ENCODE measurements at regions not wholly inside any gene's neighbourhood (a gene's known extent, or its start where the extent isn't known, plus 50 kb on each side); places are given as distances from the start of the nearest gene placed in this dataset.

GRCh38 chr14:66037361-66037760, 448.8 kb upstream of the CCDC196 start:
- CTCF ChIA-PET, result no interaction called here
- SMC1A ChIA-PET (ENCODE audit: uncharacterized antibody, unreplicated experiment), result interaction anchor here (1.4 kb wide), 1 partner anchor 14 kb away, joined by 3 read pairs; no protein-coding TSS in a partner anchor
- no peak overlapping the region for H3K4me3 ChIP-seq
- ATAC-seq, result no peak
- intact Hi-C loops (cut with micrococcal nuclease; ENCODE audit: unreplicated experiment) (no loop called here), in situ Hi-C loops (cut with MboI) (no loop called here)
- H3K36me3 ChIP-seq (ENCODE audit: control insufficient read depth in 2 of 2, insufficient read depth in 2 of 2, low read length in 1 of 2), result no peaks in the 10 kb centered on the region
- peaks cover 0 to 3% of the 10 kb centered on the region in 2 experiments; a peak in 2 of 4 replicates for H3K27me3 ChIP-seq (replicated peaks in 1 of 2; ENCODE audit: control insufficient read depth in 2 of 2, insufficient read depth in 2 of 2, low read length in 1 of 2)
- H3K4me2 ChIP-seq (ENCODE audit: control insufficient read depth, insufficient read depth), result no peak overlapping the region
- H3K9me3 ChIP-seq (replicated peaks; ENCODE audit: control insufficient read depth, insufficient read depth, low read length), result no peaks in the 10 kb centered on the region; the same call in 2 of the 3 replicates
- H3K79me2 ChIP-seq (ENCODE audit: control insufficient read depth, insufficient read depth, low read length), result no peaks in the 10 kb centered on the region
- no peak for FAIRE-seq
- TF ChIP-seq ATF7 (IDR thresholded peaks at IDR 0.05; ENCODE audit: low read depth) (no peak), SMC3 (IDR thresholded peaks at IDR 0.05; ENCODE audit: borderline replicate concordance, low read length) (no peak), WRNIP1 (IDR thresholded peaks at IDR 0.05; ENCODE audit: borderline replicate concordance, low read depth, low read length) (no peak), IKZF2 (IDR thresholded peaks at IDR 0.05) (no peak)
- H3K27ac ChIP-seq (ENCODE audit: control insufficient read depth, insufficient read depth), result no peak overlapping the region
- no TSS peak for BruUV-seq (replicated peaks)
- 0% methylated on average over 2 of the region's 2 CpGs for WGBS (ENCODE audit: insufficient coverage, insufficient replicate concordance, low lambda C conversion rate, missing lambda C conversion rate)
- H4K20me1 ChIP-seq (ENCODE audit: control insufficient read depth, insufficient read depth), result no peaks in the 10 kb centered on the region
- POLR2A ChIA-PET, result no interaction called here
- no peak overlapping the region for H3K9ac ChIP-seq (ENCODE audit: control insufficient read depth, insufficient read depth, low read length)
- RAD21 ChIA-PET (ENCODE audit: unreplicated experiment), result no interaction called here
- no peaks in the 10 kb centered on the region for H3K4me1 ChIP-seq (ENCODE audit: control insufficient read depth, insufficient read depth, low read length)
- no peak overlapping the region for H2AFZ ChIP-seq (ENCODE audit: control insufficient read depth, low read depth, low read length)
- DNase-seq (ENCODE audit: low read depth, low spot score), result no peak

- SMC1A ChIA-PET (ENCODE audit: uncharacterized antibody, unreplicated experiment), result no interaction called here
- Histone ChIP-seq H3K27ac (ENCODE audit: control insufficient read depth, insufficient read depth) (no peak overlapping the region), H4K20me1 (ENCODE audit: control insufficient read depth, insufficient read depth) (no peaks in the 10 kb centered on the region), H2AFZ (ENCODE audit: control insufficient read depth, low read depth, low read length) (no peak overlapping the region), H3K4me2 (ENCODE audit: control insufficient read depth, insufficient read depth) (no peak overlapping the region), H3K4me3 (no peak overlapping the region), H3K27me3 (replicated peaks in 1 of 2; ENCODE audit: control insufficient read depth in 2 of 2, insufficient read depth in 2 of 2, low read length in 1 of 2) (peaks cover 0 to 3% of the 10 kb centered on the region in 2 experiments; a peak in 2 of 4 replicates), H3K79me2 (ENCODE audit: control insufficient read depth, insufficient read depth, low read length) (no peaks in the 10 kb centered on the region), H3K9me3 (replicated peaks; ENCODE audit: control insufficient read depth, insufficient read depth, low read length) (no peaks in the 10 kb centered on the region), H3K4me1 (ENCODE audit: control insufficient read depth, insufficient read depth, low read length) (no peaks in the 10 kb centered on the region), H3K9ac (ENCODE audit: control insufficient read depth, insufficient read depth, low read length) (no peak overlapping the region), H3K36me3 (ENCODE audit: control insufficient read depth in 2 of 2, insufficient read depth in 2 of 2, low read length in 1 of 2) (no peaks in the 10 kb centered on the region)
- ATAC-seq (no peak), FAIRE-seq (no peak), DNase-seq (ENCODE audit: low read depth, low spot score) (no peak)
- POLR2A ChIA-PET, result no interaction called here
- RAD21 ChIA-PET (ENCODE audit: unreplicated experiment), result no interaction called here
- BruUV-seq (replicated peaks), result no TSS peak
- intact Hi-C loops (cut with micrococcal nuclease; ENCODE audit: unreplicated experiment) (no loop called here), in situ Hi-C loops (cut with MboI) (no loop called here)
- CTCF ChIA-PET, result no interaction called here
- TF ChIP-seq IRF4 (IDR thresholded peaks at IDR 0.05; ENCODE audit: low read depth, low read length) (no peak), ZZZ3 (IDR thresholded peaks at IDR 0.05; ENCODE audit: control insufficient read depth, insufficient read length, low read depth) (no peak), RAD21 (IDR thresholded peaks at IDR 0.05; ENCODE audit: insufficient read depth, low read depth, low read length) (no peak), NBN (IDR thresholded peaks at IDR 0.05) (no peak), SUZ12 (IDR thresholded peaks at IDR 0.05; ENCODE audit: unreplicated experiment) (no peak), BRCA1 (IDR thresholded peaks at IDR 0.05; ENCODE audit: low read depth, low read length) (no peak), CEBPB (IDR thresholded peaks at IDR 0.05; ENCODE audit: borderline replicate concordance in 1 of 2, low read depth in 2 of 2, low read length in 2 of 2) (no peak), NFYB (IDR thresholded peaks at IDR 0.05; ENCODE audit: insufficient read depth, low read depth, low read length) (no peak), NRF1 (conservative IDR thresholded peaks at IDR 0.05; ENCODE audit: low read depth, low read length) (no peak)
- 4% methylated on average over 3 of the region's 3 CpGs for WGBS (ENCODE audit: insufficient coverage, insufficient replicate concordance, low lambda C conversion rate, missing lambda C conversion rate)
Observed at GRCh38 chr14:66038212-66038611, 448.0 kb upstream of the CCDC196 start.

Measured in GM12878 (cell line).